HG02642 (cell line): ENCODE measurements at regions not wholly inside any gene's neighbourhood (a gene's known extent, or its start where the extent isn't known, plus 50 kb on each side); places are given as distances from the start of the nearest gene placed in this dataset.

Experiments
- ATAC-seq: cut with Tn5 transposase; IDR thresholded peaks from one replicate; pipeline ENCODE4 v1.9.1; 2021; ENCODE audit warnings: mild to moderate bottlenecking; ENCODE audit not compliant: unreplicated experiment, poor library complexity

- ATAC-seq, result no peak
Measured at GRCh38 chr12:39061576-39061975, 156.2 kb upstream of the CPNE8 start.

- ATAC-seq, result no peak
Measured at GRCh38 chr12:39048395-39048794, 143.0 kb upstream of the CPNE8 start.

GRCh38 chr12:39047539-39048262, 142.3 kb upstream of the CPNE8 start:
- no peak for ATAC-seq

- no peak for ATAC-seq
Measured at GRCh38 chr12:39044754-39045153, 139.4 kb upstream of the CPNE8 start.

GRCh38 chr12:39043424-39043822, 138.0 kb upstream of the CPNE8 start:
- no peak for ATAC-seq

- no peak for ATAC-seq
Measured at GRCh38 chr12:39040275-39040674, 134.9 kb upstream of the CPNE8 start.

- ATAC-seq, result no peak
Measured at GRCh38 chr12:39037115-39037514, 131.7 kb upstream of the CPNE8 start.

- ATAC-seq, result no peak
Measured at GRCh38 chr12:39036105-39036504, 130.7 kb upstream of the CPNE8 start.

GRCh38 chr12:39033782-39034181, 128.4 kb upstream of the CPNE8 start:
- ATAC-seq, result no peak

GRCh38 chr12:39032448-39032847, 127.1 kb upstream of the CPNE8 start:
- ATAC-seq, result no peak

- ATAC-seq, result no peak
Measured at GRCh38 chr12:39032034-39032433, 126.6 kb upstream of the CPNE8 start.

GRCh38 chr12:39028382-39028781, 123.0 kb upstream of the CPNE8 start:
- no peak for ATAC-seq

GRCh38 chr12:39012870-39013269, 107.5 kb upstream of the CPNE8 start:
- no peak for ATAC-seq

- no peak for ATAC-seq
Measured at GRCh38 chr12:39011166-39011565, 105.8 kb upstream of the CPNE8 start.

GRCh38 chr12:39010406-39010805, 105.0 kb upstream of the CPNE8 start:
- ATAC-seq, result no peak

GRCh38 chr12:39007619-39008018, 102.2 kb upstream of the CPNE8 start:
- no peak for ATAC-seq

- no peak for ATAC-seq
Measured at GRCh38 chr12:39006286-39006685, 100.9 kb upstream of the CPNE8 start.

- no peak for ATAC-seq
Measured at GRCh38 chr12:39005671-39006070, 100.3 kb upstream of the CPNE8 start.

GRCh38 chr12:39003541-39004155, 98.3 kb upstream of the CPNE8 start:
- no peak for ATAC-seq

- no peak for ATAC-seq
Measured at GRCh38 chr12:39000370-39000769, 95.0 kb upstream of the CPNE8 start.

- no peak for ATAC-seq
Measured at GRCh38 chr12:38998887-38999482, 93.6 kb upstream of the CPNE8 start.

- no peak for ATAC-seq
Measured at GRCh38 chr12:38995249-38995648, 89.9 kb upstream of the CPNE8 start.
